Gastrocnemius medialis (tissue), 4 donors: ENCODE measurements at regions not wholly inside any gene's neighbourhood (a gene's known extent, or its start where the extent isn't known, plus 50 kb on each side); places are given as distances from the start of the nearest gene placed in this dataset.

Experiments used
- CTCF ChIP-seq, 5 experiments: fragments of 450-650 bp in 3 of 5; fragments of 200-600 bp in 2 of 5; sonication (generic) in 2 of 5; IDR thresholded peaks in 4 of 5; conservative IDR thresholded peaks in 1 of 5; 1 replicate in 4 of 5; 2 replicates in 1 of 5; pipeline ENCODE4 v1.5.1; 2016 to 2019; ENCODE audit warnings: antibody characterized with exemption in 5 of 5, mild to moderate bottlenecking in 3 of 5, moderate library complexity in 3 of 5
- POLR2A ChIP-seq, 2 donors: fragments of 450-650 bp; IDR thresholded peaks; one replicate each; pipeline ENCODE4 v1.6.1; 2017; ENCODE audit warnings: antibody characterized with exemption in 2 of 2, mild to moderate bottlenecking in 2 of 2, moderate library complexity in 2 of 2

GRCh38 chr15:46778876-46779275, 938.4 kb upstream of the SEMA6D start:
- no peak for TF ChIP-seq POLR2A (IDR thresholded peaks at IDR 0.05)
- no peak for TF ChIP-seq CTCF (IDR thresholded peaks at IDR 0.05 in 4 of 5, conservative IDR thresholded peaks at IDR 0.05 in 1 of 5)
